ENCODE measurements at regions not wholly inside any gene's neighbourhood (a gene's known extent, or its start where the extent isn't known, plus 50 kb on each side); places are given as distances from the start of the nearest gene placed in this dataset.

- no peaks in the 10 kb centered on the region for H3K9me3 Mint-ChIP-seq (ENCODE audit: unreplicated experiment)
These were observed 299.9 kb upstream of the HABP2 start for GRCh38 chr10:113252650-113253618.

GRCh38 chr10:113259576-113260226, 293.2 kb upstream of the HABP2 start:
- POLR2A ChIA-PET = no interaction called here
- Mint-ChIP-seq H3K27ac (ENCODE audit: low read depth, unreplicated experiment) (no peak overlapping the region), H3K4me3 (ENCODE audit: unreplicated experiment) (no peak overlapping the region), H3K4me1 (ENCODE audit: insufficient read depth, unreplicated experiment) (no peaks in the 10 kb centered on the region), H3K9me3 (ENCODE audit: unreplicated experiment) (no peaks in the 10 kb centered on the region), H3K27me3 (ENCODE audit: insufficient read depth, unreplicated experiment) (peaks cover 92% of the 10 kb centered on the region), H3K36me3 (ENCODE audit: insufficient read depth, unreplicated experiment) (no peaks in the 10 kb centered on the region)
- no peak for DNase-seq (ENCODE audit: unreplicated experiment)
- CTCF ChIA-PET = interaction anchor here (0.8 kb wide), 1 partner anchor 125 kb away, joined by 3 read pairs; no protein-coding TSS in a partner anchor
- TF ChIP-seq CTCF (IDR thresholded peaks at IDR 0.05; ENCODE audit: unreplicated experiment) = no peak
- intact Hi-C loops (cut with micrococcal nuclease) = no loop called here
- no TSS peak for BruUV-seq (replicated peaks)

More at GRCh38 chr10:113252650-113253618, 299.9 kb upstream of the HABP2 start:
- ChIA-PET CTCF (interaction anchor here (0.6 to 0.7 kb wide), 2 partner anchors 88 to 507 kb away, joined by 3 to 4 read pairs; no protein-coding TSS in a partner anchor), POLR2A (no interaction called here)
- no TSS peak for BruUV-seq (replicated peaks)
- Mint-ChIP-seq H3K4me1 (ENCODE audit: insufficient read depth, unreplicated experiment) (no peaks in the 10 kb centered on the region), H3K36me3 (ENCODE audit: insufficient read depth, unreplicated experiment) (no peaks in the 10 kb centered on the region), H3K27ac (ENCODE audit: low read depth, unreplicated experiment) (no peak overlapping the region), H3K27me3 (ENCODE audit: insufficient read depth, unreplicated experiment) (peaks cover 87% of the 10 kb centered on the region), H3K4me3 (ENCODE audit: unreplicated experiment) (no peak overlapping the region)
- DNase-seq (ENCODE audit: unreplicated experiment) = no peak
- intact Hi-C loops (cut with micrococcal nuclease) = no loop called here
- no peak for TF ChIP-seq CTCF (IDR thresholded peaks at IDR 0.05; ENCODE audit: unreplicated experiment)

GRCh38 chr10:113261161-113261560, 291.7 kb upstream of the HABP2 start:
- peaks cover 92% of the 10 kb centered on the region for H3K27me3 Mint-ChIP-seq (ENCODE audit: insufficient read depth, unreplicated experiment)
- H3K27ac Mint-ChIP-seq (ENCODE audit: low read depth, unreplicated experiment) = no peak overlapping the region
- no peak for TF ChIP-seq CTCF (IDR thresholded peaks at IDR 0.05; ENCODE audit: unreplicated experiment)
- intact Hi-C loops (cut with micrococcal nuclease) = no loop called here
- ChIA-PET CTCF (no interaction called here), POLR2A (no interaction called here)
- H3K4me3 Mint-ChIP-seq (ENCODE audit: unreplicated experiment) = no peak overlapping the region
- H3K36me3 Mint-ChIP-seq (ENCODE audit: insufficient read depth, unreplicated experiment) = no peaks in the 10 kb centered on the region
- no peaks in the 10 kb centered on the region for H3K4me1 Mint-ChIP-seq (ENCODE audit: insufficient read depth, unreplicated experiment)
- no peak for DNase-seq (ENCODE audit: unreplicated experiment)
- H3K9me3 Mint-ChIP-seq (ENCODE audit: unreplicated experiment) = no peaks in the 10 kb centered on the region
- BruUV-seq (replicated peaks) = no TSS peak

GRCh38 chr10:113261611-113262091, 291.2 kb upstream of the HABP2 start:
- H3K27ac Mint-ChIP-seq (ENCODE audit: low read depth, unreplicated experiment) = no peak overlapping the region
- ChIA-PET CTCF (interaction anchor here (0.5 kb wide), 1 partner anchor 1246 kb away, joined by 3 read pairs; no protein-coding TSS in a partner anchor), POLR2A (no interaction called here)
- no peaks in the 10 kb centered on the region for H3K9me3 Mint-ChIP-seq (ENCODE audit: unreplicated experiment)
- H3K27me3 Mint-ChIP-seq (ENCODE audit: insufficient read depth, unreplicated experiment) = peaks cover 87% of the 10 kb centered on the region
- intact Hi-C loops (cut with micrococcal nuclease) = no loop called here
- H3K4me1 Mint-ChIP-seq (ENCODE audit: insufficient read depth, unreplicated experiment) = no peaks in the 10 kb centered on the region
- no peak for TF ChIP-seq CTCF (IDR thresholded peaks at IDR 0.05; ENCODE audit: unreplicated experiment)
- no peaks in the 10 kb centered on the region for H3K36me3 Mint-ChIP-seq (ENCODE audit: insufficient read depth, unreplicated experiment)
- BruUV-seq (replicated peaks) = no TSS peak
- DNase-seq (ENCODE audit: unreplicated experiment) = no peak
- no peak overlapping the region for H3K4me3 Mint-ChIP-seq (ENCODE audit: unreplicated experiment)
